Right atrium auricular region (tissue), 2 donors: ENCODE measurements at regions not wholly inside any gene's neighbourhood (a gene's known extent, or its start where the extent isn't known, plus 50 kb on each side); places are given as distances from the start of the nearest gene placed in this dataset.

Source experiments
- DNase-seq: peaks from one replicate; pipeline ENCODE4 v3.0.0-alpha.2; 2019; ENCODE audit warnings: low spot score
- H3K27ac ChIP-seq, 2 donors: fragments of 200-600 bp; sonication (generic); 1 replicate in 1 of 2; 2 replicates in 1 of 2; pipeline ENCODE4 v1.5.1; 2016 to 2019
- H3K27me3 ChIP-seq, 2 donors: fragments of 200-600 bp; sonication (generic); one replicate each; pipeline versions ENCODE4 v1.5.1 to v1.6.0; 2017 to 2019
- H3K36me3 ChIP-seq: fragments of 200-600 bp; sonication (generic); one replicate; pipeline ENCODE4 v1.5.1; 2016
- H3K4me1 ChIP-seq, 2 donors: fragments of 200-600 bp; sonication (generic); one replicate each; pipeline versions ENCODE4 v1.5.1 to v1.6.0; 2017 to 2019
- H3K4me3 ChIP-seq, 2 donors: fragments of 200-600 bp; sonication (generic); 1 replicate in 1 of 2; 2 replicates in 1 of 2; pipeline ENCODE4 v1.5.1; 2017 to 2019; ENCODE audit warnings: mild to moderate bottlenecking in 1 of 2, moderate library complexity in 1 of 2
- H3K9me3 ChIP-seq, 2 donors: fragments of 200-600 bp; sonication (generic); one replicate each; pipeline ENCODE4 v1.5.1; 2019
- TF ChIP-seq, protein P1 (sequence below), 2 donors: fragments of 200-600 bp; sonication (generic); IDR thresholded peaks; one replicate each; pipeline ENCODE4 v1.5.1; 2019; ENCODE audit warnings: antibody characterized with exemption in 2 of 2

DNA sequence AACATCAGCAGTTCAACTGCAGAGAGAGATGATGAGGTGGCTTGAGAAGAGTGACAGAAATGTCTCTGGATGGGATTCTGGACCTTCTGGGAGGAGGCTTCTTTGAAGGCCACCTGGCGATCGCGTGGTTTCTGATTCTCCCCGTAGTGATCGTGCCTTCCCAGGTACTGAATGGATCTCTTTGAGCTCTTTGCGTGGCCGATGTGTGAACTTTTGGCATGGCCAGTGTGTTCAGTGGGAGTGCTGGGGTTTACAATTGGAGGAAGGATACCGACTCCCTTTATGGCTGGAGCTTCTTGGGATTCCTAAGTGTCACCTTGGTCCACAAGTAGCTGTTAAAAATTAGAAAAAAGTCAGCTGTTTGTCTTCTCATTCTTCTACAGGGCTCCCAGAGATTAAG is 374.7 kb downstream of the C12orf75 start:
- H3K4me1 ChIP-seq = peaks cover 0 to 12% of the 10 kb centered on the region in 2 donors
- H3K36me3 ChIP-seq = no peaks in the 10 kb centered on the region
- H3K9me3 ChIP-seq = no peaks in the 10 kb centered on the region
- TF ChIP-seq, protein P1, sequence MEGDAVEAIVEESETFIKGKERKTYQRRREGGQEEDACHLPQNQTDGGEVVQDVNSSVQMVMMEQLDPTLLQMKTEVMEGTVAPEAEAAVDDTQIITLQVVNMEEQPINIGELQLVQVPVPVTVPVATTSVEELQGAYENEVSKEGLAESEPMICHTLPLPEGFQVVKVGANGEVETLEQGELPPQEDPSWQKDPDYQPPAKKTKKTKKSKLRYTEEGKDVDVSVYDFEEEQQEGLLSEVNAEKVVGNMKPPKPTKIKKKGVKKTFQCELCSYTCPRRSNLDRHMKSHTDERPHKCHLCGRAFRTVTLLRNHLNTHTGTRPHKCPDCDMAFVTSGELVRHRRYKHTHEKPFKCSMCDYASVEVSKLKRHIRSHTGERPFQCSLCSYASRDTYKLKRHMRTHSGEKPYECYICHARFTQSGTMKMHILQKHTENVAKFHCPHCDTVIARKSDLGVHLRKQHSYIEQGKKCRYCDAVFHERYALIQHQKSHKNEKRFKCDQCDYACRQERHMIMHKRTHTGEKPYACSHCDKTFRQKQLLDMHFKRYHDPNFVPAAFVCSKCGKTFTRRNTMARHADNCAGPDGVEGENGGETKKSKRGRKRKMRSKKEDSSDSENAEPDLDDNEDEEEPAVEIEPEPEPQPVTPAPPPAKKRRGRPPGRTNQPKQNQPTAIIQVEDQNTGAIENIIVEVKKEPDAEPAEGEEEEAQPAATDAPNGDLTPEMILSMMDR (IDR thresholded peaks at IDR 0.05) = no peak
- DNase-seq = no peak
- H3K27ac ChIP-seq = no peak overlapping the region
- H3K27me3 ChIP-seq = no peaks in the 10 kb centered on the region
- no peak overlapping the region for H3K4me3 ChIP-seq

DNA sequence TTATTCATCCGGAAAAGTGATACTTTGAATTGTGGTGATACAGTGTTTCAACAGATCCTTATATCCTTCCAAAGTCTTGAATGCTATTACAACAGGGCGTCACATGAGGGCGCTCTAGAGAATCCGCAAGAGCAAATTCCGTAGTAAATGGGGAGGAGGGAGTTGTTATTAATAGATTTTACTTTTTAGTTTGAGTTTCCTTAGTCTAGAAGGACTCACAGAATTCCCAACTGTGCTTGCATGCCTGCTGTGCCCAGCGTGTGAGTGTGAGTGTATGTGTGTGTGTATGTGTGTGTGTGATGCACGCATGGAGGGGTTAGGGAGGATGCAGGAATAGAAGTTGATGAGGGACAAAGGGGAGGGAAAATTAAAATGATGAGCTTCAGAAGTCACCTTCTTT is 375.3 kb downstream of the C12orf75 start:
- peak; percentile 71 for DNase-seq
- Histone ChIP-seq H3K4me3 (no peak overlapping the region), H3K9me3 (no peaks in the 10 kb centered on the region), H3K27ac (peak overlapping the region in 1 of 2 donors; percentile 28), H3K27me3 (no peaks in the 10 kb centered on the region), H3K4me1 (peaks cover 0 to 12% of the 10 kb centered on the region in 2 donors), H3K36me3 (no peaks in the 10 kb centered on the region)
- TF ChIP-seq, protein P1 (IDR thresholded peaks at IDR 0.05) = peak; percentile 77 to 86

DNA sequence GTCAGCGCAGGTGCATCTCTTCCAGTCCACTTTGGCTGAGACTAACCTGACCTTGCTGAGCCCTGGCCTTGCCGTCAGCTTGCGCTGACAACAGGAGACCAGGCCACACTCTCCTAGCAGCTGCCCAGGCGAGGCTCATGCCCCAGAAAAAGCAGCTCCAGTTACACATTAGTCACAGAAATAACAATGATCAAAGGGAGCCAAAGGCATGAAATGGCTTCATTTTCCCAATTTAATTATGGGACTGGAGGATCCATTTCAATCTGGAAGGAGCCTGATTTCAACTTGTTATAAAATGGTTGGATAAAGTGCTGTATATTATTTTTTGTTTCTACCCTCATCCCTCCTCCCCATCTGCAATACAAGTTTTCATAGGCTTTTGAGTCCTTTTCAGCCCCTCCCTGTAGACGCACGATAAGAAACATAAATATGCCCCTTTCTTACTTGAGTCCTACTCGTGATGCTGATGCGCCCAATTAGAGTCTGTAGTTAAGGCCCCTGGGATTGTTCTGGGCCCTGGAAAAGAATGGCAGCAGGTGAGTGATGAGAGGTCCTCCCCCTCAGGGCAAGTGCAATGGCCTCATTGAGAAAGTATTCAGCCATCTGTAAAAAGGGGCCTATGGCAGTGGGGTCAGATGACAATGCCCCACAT is 376.0 kb downstream of the C12orf75 start:
- peak overlapping the region in 1 of 2 donors; percentile 28 for H3K27ac ChIP-seq
- H3K9me3 ChIP-seq = no peaks in the 10 kb centered on the region
- TF ChIP-seq, protein P1 (IDR thresholded peaks at IDR 0.05) = no peak
- H3K27me3 ChIP-seq = no peaks in the 10 kb centered on the region
- peaks cover 0 to 12% of the 10 kb centered on the region in 2 donors for H3K4me1 ChIP-seq
- no peak for DNase-seq
- no peak overlapping the region for H3K4me3 ChIP-seq
- H3K36me3 ChIP-seq = no peaks in the 10 kb centered on the region

DNA sequence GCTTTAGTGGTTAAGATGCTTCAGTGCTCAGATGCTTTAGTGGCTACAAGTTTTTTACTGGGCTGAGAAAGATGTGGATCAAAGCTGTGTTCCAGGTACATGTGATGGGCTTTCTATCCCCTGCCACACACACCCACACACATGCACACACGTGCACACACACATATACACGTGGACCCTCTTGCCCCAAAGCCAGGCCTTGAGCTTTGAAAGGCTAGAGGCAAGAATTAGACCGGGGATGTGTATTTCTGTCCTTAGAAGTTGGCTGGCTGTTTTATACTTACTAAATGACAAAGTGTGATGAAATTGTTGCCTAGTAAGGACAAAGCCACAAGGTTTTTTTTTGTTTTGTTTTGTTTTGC is 376.5 kb downstream of the C12orf75 start:
- Histone ChIP-seq H3K9me3 (no peaks in the 10 kb centered on the region), H3K36me3 (no peaks in the 10 kb centered on the region), H3K27me3 (no peaks in the 10 kb centered on the region), H3K4me1 (peaks cover 0 to 12% of the 10 kb centered on the region in 2 donors), H3K4me3 (no peak overlapping the region), H3K27ac (no peak overlapping the region)
- TF ChIP-seq, protein P1 (IDR thresholded peaks at IDR 0.05) = no peak
- DNase-seq = no peak

DNA sequence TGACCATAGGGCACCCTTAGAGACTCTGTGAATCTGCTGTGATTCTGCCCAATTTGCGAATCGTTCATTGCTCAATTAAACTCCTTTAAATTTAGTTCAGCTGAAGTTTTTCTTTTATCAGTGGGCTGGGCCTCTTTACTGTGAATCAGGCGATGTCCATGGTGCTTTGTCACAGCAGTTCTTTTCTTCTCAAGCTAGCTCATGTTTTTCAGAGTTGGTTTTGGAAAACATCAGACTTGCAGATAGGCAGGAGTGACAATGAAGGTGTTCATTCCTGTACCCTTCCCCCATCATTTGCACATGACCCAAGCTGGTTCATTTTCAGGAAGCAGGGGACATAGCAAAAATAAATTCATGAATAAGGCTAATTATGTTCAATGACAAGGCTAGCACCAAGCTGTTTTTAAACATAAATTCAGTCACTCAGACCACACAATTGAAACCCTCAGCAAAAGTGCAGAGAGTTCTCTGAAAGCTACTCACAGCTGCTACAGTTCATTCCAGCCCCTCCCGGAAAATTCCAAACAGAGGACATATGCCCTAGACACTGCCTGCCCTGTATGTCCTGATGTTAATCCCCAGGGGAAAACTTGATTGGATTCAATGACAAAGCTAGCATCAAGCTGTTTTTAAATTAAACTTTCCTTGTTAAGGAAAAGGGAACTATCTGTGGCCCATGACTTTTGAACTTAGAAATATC is 383.3 kb downstream of the C12orf75 start:
- Histone ChIP-seq H3K9me3 (no peaks in the 10 kb centered on the region), H3K36me3 (no peaks in the 10 kb centered on the region), H3K4me1 (no peaks in the 10 kb centered on the region), H3K27ac (no peak overlapping the region), H3K4me3 (no peak overlapping the region), H3K27me3 (no peaks in the 10 kb centered on the region)
- TF ChIP-seq, protein P1 (IDR thresholded peaks at IDR 0.05) = no peak
- no peak for DNase-seq
